ENCODE measurements at regions not wholly inside any gene's neighbourhood (a gene's known extent, or its start where the extent isn't known, plus 50 kb on each side); places are given as distances from the start of the nearest gene placed in this dataset.
A peak's percentile ranks its signal among the peaks of the same experiment; 100 is the strongest.

- no peak overlapping the region for H3K27ac ChIP-seq
- no peak for TF ChIP-seq ZFX (IDR thresholded peaks at IDR 0.05; ENCODE audit: borderline replicate concordance)
- TF ChIP-seq CTCF (IDR thresholded peaks at IDR 0.05): no peak
These were observed 349.0 kb downstream of the CTTN start for GRCh38 chr11:70747285-70747684.

GRCh38 chr11:70747921-70748320, 349.6 kb downstream of the CTTN start:
- TF ChIP-seq ZFX (IDR thresholded peaks at IDR 0.05; ENCODE audit: borderline replicate concordance): no peak
- TF ChIP-seq CTCF (IDR thresholded peaks at IDR 0.05): no peak
- no peak overlapping the region for H3K27ac ChIP-seq

- no peak overlapping the region for H3K27ac ChIP-seq
- TF ChIP-seq ZFX (IDR thresholded peaks at IDR 0.05; ENCODE audit: borderline replicate concordance): no peak
- TF ChIP-seq CTCF (IDR thresholded peaks at IDR 0.05): no peak
These were observed 352.9 kb downstream of the CTTN start for GRCh38 chr11:70751142-70751734.

- no peak for TF ChIP-seq ZFX (IDR thresholded peaks at IDR 0.05; ENCODE audit: borderline replicate concordance)
- peak; percentile 97 for TF ChIP-seq CTCF (IDR thresholded peaks at IDR 0.05)
- no peak overlapping the region for H3K27ac ChIP-seq
These were observed 357.3 kb downstream of the CTTN start for GRCh38 chr11:70755410-70756158.

GRCh38 chr11:70756341-70756740, 358.0 kb downstream of the CTTN start:
- no peak for TF ChIP-seq CTCF (IDR thresholded peaks at IDR 0.05)
- no peak for TF ChIP-seq ZFX (IDR thresholded peaks at IDR 0.05; ENCODE audit: borderline replicate concordance)

GRCh38 chr11:70756756-70757155, 358.4 kb downstream of the CTTN start:
- TF ChIP-seq ZFX (IDR thresholded peaks at IDR 0.05; ENCODE audit: borderline replicate concordance) (no peak), CTCF (IDR thresholded peaks at IDR 0.05) (no peak)

More at GRCh38 chr11:70756341-70756740, 358.0 kb downstream of the CTTN start:
- H3K27ac ChIP-seq: no peak overlapping the region

GRCh38 chr11:70757241-70757640, 358.9 kb downstream of the CTTN start:
- no peak for TF ChIP-seq CTCF (IDR thresholded peaks at IDR 0.05)
- TF ChIP-seq ZFX (IDR thresholded peaks at IDR 0.05; ENCODE audit: borderline replicate concordance): no peak
- H3K27ac ChIP-seq: no peak overlapping the region

More at GRCh38 chr11:70756756-70757155, 358.4 kb downstream of the CTTN start:
- H3K27ac ChIP-seq: no peak overlapping the region
